ENCODE measurements at regions not wholly inside any gene's neighbourhood (a gene's known extent, or its start where the extent isn't known, plus 50 kb on each side); places are given as distances from the start of the nearest gene placed in this dataset.
A peak's percentile ranks its signal among the peaks of the same experiment; 100 is the strongest.

DNA sequence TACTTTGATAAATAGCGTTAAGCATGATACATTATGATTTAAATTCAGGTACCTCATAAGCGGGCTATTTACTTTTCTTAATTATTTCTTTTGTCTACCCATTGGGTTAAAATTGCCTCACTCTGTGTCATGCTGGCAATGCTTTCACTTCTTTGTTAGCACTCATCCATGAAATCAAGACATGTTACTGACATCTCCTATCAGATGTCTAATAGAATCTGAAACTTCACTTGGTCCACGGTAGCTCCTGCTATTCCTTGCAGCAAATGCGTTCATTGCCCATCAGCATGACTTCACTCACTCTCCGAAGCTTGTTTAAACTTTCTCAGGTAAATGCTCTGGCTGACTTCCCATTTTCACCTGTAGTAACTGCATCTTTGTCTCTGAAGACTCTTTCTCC lies 193.5 kb upstream of the EDIL3 start:
- TF ChIP-seq, protein P1, sequence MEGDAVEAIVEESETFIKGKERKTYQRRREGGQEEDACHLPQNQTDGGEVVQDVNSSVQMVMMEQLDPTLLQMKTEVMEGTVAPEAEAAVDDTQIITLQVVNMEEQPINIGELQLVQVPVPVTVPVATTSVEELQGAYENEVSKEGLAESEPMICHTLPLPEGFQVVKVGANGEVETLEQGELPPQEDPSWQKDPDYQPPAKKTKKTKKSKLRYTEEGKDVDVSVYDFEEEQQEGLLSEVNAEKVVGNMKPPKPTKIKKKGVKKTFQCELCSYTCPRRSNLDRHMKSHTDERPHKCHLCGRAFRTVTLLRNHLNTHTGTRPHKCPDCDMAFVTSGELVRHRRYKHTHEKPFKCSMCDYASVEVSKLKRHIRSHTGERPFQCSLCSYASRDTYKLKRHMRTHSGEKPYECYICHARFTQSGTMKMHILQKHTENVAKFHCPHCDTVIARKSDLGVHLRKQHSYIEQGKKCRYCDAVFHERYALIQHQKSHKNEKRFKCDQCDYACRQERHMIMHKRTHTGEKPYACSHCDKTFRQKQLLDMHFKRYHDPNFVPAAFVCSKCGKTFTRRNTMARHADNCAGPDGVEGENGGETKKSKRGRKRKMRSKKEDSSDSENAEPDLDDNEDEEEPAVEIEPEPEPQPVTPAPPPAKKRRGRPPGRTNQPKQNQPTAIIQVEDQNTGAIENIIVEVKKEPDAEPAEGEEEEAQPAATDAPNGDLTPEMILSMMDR (IDR thresholded peaks at IDR 0.05; ENCODE audit: poor library complexity, severe bottlenecking) = no peak
- TF ChIP-seq SMC3 (conservative IDR thresholded peaks at IDR 0.05; ENCODE audit: poor library complexity) = no peak
- TF ChIP-seq EP300 (conservative IDR thresholded peaks at IDR 0.05; ENCODE audit: poor library complexity, severe bottlenecking) = peak; percentile 52
- TF ChIP-seq, protein P2, sequence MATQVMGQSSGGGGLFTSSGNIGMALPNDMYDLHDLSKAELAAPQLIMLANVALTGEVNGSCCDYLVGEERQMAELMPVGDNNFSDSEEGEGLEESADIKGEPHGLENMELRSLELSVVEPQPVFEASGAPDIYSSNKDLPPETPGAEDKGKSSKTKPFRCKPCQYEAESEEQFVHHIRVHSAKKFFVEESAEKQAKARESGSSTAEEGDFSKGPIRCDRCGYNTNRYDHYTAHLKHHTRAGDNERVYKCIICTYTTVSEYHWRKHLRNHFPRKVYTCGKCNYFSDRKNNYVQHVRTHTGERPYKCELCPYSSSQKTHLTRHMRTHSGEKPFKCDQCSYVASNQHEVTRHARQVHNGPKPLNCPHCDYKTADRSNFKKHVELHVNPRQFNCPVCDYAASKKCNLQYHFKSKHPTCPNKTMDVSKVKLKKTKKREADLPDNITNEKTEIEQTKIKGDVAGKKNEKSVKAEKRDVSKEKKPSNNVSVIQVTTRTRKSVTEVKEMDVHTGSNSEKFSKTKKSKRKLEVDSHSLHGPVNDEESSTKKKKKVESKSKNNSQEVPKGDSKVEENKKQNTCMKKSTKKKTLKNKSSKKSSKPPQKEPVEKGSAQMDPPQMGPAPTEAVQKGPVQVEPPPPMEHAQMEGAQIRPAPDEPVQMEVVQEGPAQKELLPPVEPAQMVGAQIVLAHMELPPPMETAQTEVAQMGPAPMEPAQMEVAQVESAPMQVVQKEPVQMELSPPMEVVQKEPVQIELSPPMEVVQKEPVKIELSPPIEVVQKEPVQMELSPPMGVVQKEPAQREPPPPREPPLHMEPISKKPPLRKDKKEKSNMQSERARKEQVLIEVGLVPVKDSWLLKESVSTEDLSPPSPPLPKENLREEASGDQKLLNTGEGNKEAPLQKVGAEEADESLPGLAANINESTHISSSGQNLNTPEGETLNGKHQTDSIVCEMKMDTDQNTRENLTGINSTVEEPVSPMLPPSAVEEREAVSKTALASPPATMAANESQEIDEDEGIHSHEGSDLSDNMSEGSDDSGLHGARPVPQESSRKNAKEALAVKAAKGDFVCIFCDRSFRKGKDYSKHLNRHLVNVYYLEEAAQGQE (IDR thresholded peaks at IDR 0.05; ENCODE audit: borderline replicate concordance) = no peak
- no peak for TF ChIP-seq TAF1 (IDR thresholded peaks at IDR 0.05; ENCODE audit: low read depth)

Measured in neural cell (in vitro differentiated cells).